SJCRH30 (cell line): ENCODE measurements at regions not wholly inside any gene's neighbourhood (a gene's known extent, or its start where the extent isn't known, plus 50 kb on each side); places are given as distances from the start of the nearest gene placed in this dataset.

Experiments
- DNase-seq, 2 experiments: peaks; one replicate each; pipeline ENCODE4 v3.0.0-alpha.2; 2015 to 2020
- H3K27ac ChIP-seq: fragments of 250-450 bp; sonication (Bioruptor Pico); 2 replicates; pipeline ENCODE4 v1.5.1; 2020; ENCODE audit warnings: mild to moderate bottlenecking, moderate library complexity
- H3K27me3 ChIP-seq: fragments of 250-450 bp; sonication (Bioruptor Pico); 2 replicates; pipeline ENCODE4 v1.5.1; 2020; ENCODE audit warnings: mild to moderate bottlenecking, moderate library complexity
- H3K36me3 ChIP-seq: fragments of 250-450 bp; sonication (Bioruptor Pico); 2 replicates; pipeline ENCODE4 v1.5.1; 2020; ENCODE audit warnings: mild to moderate bottlenecking, moderate library complexity
- H3K4me1 ChIP-seq: fragments of 250-450 bp; sonication (Bioruptor Pico); 2 replicates; pipeline ENCODE4 v1.5.1; 2020; ENCODE audit warnings: mild to moderate bottlenecking, moderate library complexity
- H3K4me3 ChIP-seq: fragments of 250-450 bp; sonication (Bioruptor Pico); 2 replicates; pipeline ENCODE4 v1.5.1; 2020; ENCODE audit warnings: mild to moderate bottlenecking, moderate library complexity
- H3K9me3 ChIP-seq: fragments of 250-450 bp; sonication (Bioruptor Pico); replicated peaks from 2 replicates; pipeline ENCODE4 v1.5.1; 2020; ENCODE audit warnings: mild to moderate bottlenecking, moderate library complexity

DNA sequence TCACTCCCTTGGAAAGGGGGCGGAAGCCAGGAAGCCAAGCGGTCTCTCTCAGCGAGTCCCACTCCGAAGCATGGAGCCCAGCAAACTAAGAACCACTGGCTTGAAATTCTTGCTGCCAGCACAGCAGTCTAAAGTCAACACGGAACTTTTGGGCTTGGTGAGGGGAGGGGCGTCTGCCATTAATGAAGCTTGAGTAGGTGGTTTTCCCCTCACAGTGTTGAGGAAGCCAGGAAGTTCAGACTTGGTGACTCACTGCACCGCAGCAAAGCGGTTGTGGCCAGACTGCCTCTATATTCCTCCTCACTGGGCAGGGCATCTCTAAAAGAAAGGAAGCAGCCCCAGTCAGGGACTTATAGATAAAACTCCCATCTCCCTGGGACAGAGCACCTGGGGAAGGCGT, 665.4 kb upstream of the CBLB start:
- H3K9me3 ChIP-seq: no peaks in the 10 kb centered on the region
- no peaks in the 10 kb centered on the region for H3K27me3 ChIP-seq
- no peak for DNase-seq
- H3K36me3 ChIP-seq: no peaks in the 10 kb centered on the region
- no peak overlapping the region for H3K27ac ChIP-seq
- H3K4me1 ChIP-seq: no peaks in the 10 kb centered on the region
- H3K4me3 ChIP-seq: no peak overlapping the region

GRCh38 chr3:106540743-106541142, 671.9 kb upstream of the CBLB start:
- no peak for DNase-seq
- Histone ChIP-seq H3K27ac (no peak overlapping the region), H3K9me3 (no peaks in the 10 kb centered on the region), H3K4me3 (no peak overlapping the region), H3K4me1 (no peaks in the 10 kb centered on the region), H3K36me3 (no peaks in the 10 kb centered on the region), H3K27me3 (no peaks in the 10 kb centered on the region)

DNA sequence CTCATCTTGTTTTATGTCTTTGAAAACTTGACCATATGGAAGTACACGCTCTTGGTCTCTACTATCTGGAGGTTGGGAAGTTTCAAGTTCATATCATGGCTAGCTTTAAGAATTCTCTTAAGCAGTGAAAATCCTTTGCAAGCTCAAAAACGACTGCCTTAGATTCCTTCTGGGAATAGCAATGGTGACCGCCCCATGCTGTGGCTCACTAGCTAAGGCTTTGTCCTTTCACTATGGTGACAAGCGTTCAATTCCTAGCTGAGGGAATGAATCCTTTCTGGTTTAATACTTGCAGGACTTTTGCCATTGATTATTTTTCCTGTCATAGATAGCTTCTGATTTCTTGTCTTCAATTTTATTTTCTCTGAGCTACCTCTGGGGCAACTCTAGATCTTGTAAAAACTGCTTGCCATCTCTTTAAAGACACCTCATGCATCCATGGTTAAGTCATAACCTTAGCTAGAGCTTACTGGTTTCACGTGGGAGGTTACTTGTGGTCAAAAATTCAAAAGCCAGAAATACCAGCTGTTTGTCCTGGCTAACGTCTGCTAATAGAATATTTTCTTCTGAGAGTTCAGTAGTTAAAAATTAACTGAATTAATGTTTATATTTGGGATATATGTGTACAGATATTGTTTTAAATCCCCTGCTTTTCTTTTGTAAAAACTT, 673.4 kb upstream of the CBLB start:
- no peaks in the 10 kb centered on the region for H3K27me3 ChIP-seq
- DNase-seq: no peak
- H3K4me1 ChIP-seq: no peaks in the 10 kb centered on the region
- no peaks in the 10 kb centered on the region for H3K36me3 ChIP-seq
- H3K9me3 ChIP-seq: no peaks in the 10 kb centered on the region
- H3K27ac ChIP-seq: no peak overlapping the region
- no peak overlapping the region for H3K4me3 ChIP-seq

DNA sequence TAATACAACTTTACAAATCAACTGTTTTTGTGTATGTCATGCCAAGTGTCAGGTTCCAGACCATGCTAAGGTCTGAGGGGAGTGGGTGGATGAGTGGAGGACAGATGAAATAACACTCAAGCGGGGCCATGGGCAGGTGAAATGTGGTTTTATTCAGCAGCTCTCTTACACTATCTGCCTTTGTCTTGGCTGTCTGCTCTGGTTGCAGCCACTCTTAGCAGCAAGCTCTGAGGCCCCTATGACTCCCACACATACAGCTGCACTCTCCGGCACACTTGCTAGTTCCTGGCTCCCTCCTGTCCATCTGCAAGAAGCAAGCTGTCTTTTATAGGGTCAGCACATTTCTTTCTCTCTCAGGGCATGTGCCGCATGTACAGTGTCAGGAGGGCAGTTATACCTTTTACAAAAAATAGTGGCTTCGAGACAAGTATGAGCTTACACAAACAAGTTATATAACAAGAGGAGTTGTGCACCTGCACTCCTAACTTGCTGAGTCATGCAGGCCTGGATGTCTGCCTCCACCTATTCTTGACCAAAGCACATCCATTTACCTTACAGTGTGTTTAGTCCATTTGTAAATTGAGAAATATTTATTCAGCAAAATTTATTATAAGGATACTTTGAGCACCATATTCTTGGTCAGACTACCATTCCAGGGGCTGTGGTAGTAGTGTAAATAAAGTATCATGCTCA, 683.7 kb upstream of the CBLB start:
- H3K27me3 ChIP-seq: no peaks in the 10 kb centered on the region
- no peak overlapping the region for H3K27ac ChIP-seq
- no peaks in the 10 kb centered on the region for H3K4me1 ChIP-seq
- no peaks in the 10 kb centered on the region for H3K9me3 ChIP-seq
- H3K36me3 ChIP-seq: no peaks in the 10 kb centered on the region
- peak in 1 of 2 experiments; percentile 12 for DNase-seq
- H3K4me3 ChIP-seq: no peak overlapping the region

DNA sequence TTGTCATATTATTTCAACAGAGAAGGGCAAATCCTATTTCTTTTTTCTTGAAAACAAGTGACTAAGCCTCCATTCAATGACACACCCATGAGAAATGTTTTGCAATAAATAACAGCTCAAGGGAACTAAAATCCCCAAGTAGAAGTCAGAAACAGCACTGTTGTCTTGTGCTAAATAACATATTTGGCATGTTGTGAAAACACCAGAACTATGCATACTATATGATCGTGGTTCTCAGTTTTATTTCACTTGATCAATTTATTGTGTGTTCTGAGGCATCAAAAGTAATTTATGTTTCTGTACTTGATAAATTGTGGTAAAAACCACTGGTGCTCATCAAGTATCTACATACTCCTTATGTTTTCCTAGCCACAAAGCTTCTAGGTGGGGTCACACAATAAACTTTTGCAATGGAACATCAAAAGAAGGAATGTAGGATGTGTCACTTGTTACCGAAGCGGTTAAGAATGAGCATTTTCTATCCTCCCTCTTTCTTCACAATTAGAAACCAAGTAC, 691.7 kb upstream of the CBLB start:
- H3K4me3 ChIP-seq: no peak overlapping the region
- H3K4me1 ChIP-seq: no peaks in the 10 kb centered on the region
- no peak for DNase-seq
- no peaks in the 10 kb centered on the region for H3K36me3 ChIP-seq
- H3K27ac ChIP-seq: no peak overlapping the region
- H3K9me3 ChIP-seq: no peaks in the 10 kb centered on the region
- no peaks in the 10 kb centered on the region for H3K27me3 ChIP-seq

DNA sequence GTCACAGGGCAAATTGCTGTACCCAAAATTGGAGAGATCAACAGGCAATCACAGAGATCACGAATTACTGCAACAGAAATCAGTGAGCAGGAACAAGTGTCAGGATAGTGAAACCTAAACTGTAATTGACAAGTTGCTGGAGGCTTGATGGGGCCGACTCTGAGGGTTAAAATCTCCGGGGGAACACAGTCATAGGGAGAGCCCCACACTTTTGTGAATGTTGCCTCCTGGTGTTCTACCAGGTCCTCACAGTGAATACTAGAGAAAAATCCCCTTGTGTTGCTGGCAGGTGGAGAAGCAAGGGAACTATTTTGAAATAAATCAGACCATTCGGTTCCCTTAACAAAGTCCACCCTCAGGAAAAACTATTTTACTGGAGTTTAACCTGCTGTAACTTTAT, 697.5 kb upstream of the CBLB start:
- no peak overlapping the region for H3K4me3 ChIP-seq
- H3K36me3 ChIP-seq: no peaks in the 10 kb centered on the region
- H3K9me3 ChIP-seq: no peaks in the 10 kb centered on the region
- H3K27me3 ChIP-seq: no peaks in the 10 kb centered on the region
- H3K4me1 ChIP-seq: no peaks in the 10 kb centered on the region
- H3K27ac ChIP-seq: no peak overlapping the region
- no peak for DNase-seq

DNA sequence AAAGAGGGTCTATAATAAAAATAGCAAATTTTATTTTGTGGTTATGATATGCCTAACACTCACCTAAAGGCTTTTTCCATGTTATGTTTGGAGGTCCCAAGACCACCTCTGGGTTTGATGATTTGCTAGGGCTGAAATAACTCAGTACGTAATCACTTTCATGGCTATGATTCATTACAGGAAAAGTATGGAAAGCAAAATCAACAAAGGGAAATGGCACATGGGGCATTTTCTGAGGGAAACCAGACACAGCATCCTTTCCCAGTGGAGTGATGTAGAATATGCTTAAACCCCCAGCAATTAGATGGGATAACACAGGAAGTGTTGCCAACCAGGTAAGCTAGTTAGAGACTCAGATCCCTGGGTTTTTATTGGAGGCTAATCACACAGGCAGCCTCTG, 701.6 kb upstream of the CBLB start:
- Histone ChIP-seq H3K4me1 (no peaks in the 10 kb centered on the region), H3K27me3 (no peaks in the 10 kb centered on the region), H3K36me3 (no peaks in the 10 kb centered on the region), H3K27ac (no peak overlapping the region), H3K4me3 (no peak overlapping the region), H3K9me3 (no peaks in the 10 kb centered on the region)
- no peak for DNase-seq

GRCh38 chr3:106573605-106574004, 704.8 kb upstream of the CBLB start:
- no peaks in the 10 kb centered on the region for H3K4me1 ChIP-seq
- H3K27ac ChIP-seq: no peak overlapping the region
- no peak overlapping the region for H3K4me3 ChIP-seq
- no peaks in the 10 kb centered on the region for H3K36me3 ChIP-seq
- no peaks in the 10 kb centered on the region for H3K9me3 ChIP-seq
- no peak for DNase-seq
- no peaks in the 10 kb centered on the region for H3K27me3 ChIP-seq

DNA sequence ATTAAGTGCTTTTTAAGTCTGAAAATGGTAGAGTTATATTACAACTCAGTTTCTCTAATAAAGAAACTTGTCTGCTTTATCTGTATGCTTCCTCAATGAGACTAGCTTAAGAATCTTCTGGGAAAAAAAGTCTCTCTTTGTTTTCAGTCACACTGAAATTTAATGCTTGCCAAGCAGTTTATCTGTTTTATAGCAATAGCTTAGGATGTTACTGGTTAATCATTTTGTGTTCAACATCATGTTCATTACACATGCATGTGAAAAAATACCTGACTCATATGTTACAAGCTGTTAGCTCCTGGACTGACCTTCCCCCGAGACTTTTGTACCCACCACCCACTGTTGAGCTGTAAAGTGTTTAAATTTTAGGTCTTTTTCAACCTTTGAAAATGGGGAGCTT, 706.2 kb upstream of the CBLB start:
- no peaks in the 10 kb centered on the region for H3K27me3 ChIP-seq
- no peaks in the 10 kb centered on the region for H3K4me1 ChIP-seq
- H3K9me3 ChIP-seq: no peaks in the 10 kb centered on the region
- no peaks in the 10 kb centered on the region for H3K36me3 ChIP-seq
- DNase-seq: no peak
- H3K27ac ChIP-seq: no peak overlapping the region
- H3K4me3 ChIP-seq: no peak overlapping the region

DNA sequence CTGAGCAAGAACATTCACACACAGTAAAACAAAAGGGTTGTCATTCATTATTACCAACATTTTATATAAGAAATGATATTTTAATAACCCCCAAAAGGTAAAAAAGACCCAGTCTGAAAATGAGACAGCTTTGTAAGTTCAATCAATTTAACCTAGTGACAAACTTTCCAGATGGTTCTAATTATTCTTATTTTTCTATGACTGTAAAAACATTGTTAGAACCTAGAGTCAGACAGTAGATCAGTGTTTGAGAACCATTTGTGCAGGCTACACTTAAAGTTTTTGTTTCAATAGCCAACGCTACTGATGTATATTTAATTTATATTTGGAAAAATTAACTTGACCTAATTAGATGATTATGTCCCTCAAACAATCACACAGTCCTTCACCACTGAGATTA, 708.4 kb upstream of the CBLB start:
- H3K4me1 ChIP-seq: no peaks in the 10 kb centered on the region
- no peaks in the 10 kb centered on the region for H3K27me3 ChIP-seq
- no peak for DNase-seq
- H3K4me3 ChIP-seq: no peak overlapping the region
- no peaks in the 10 kb centered on the region for H3K36me3 ChIP-seq
- no peaks in the 10 kb centered on the region for H3K9me3 ChIP-seq
- H3K27ac ChIP-seq: no peak overlapping the region

- H3K9me3 ChIP-seq: no peaks in the 10 kb centered on the region
- no peaks in the 10 kb centered on the region for H3K36me3 ChIP-seq
- H3K4me3 ChIP-seq: no peak overlapping the region
- no peak for DNase-seq
- H3K4me1 ChIP-seq: no peaks in the 10 kb centered on the region
- H3K27ac ChIP-seq: no peak overlapping the region
- H3K27me3 ChIP-seq: no peaks in the 10 kb centered on the region
These were observed 710.1 kb upstream of the CBLB start for GRCh38 chr3:106578911-106579310.

DNA sequence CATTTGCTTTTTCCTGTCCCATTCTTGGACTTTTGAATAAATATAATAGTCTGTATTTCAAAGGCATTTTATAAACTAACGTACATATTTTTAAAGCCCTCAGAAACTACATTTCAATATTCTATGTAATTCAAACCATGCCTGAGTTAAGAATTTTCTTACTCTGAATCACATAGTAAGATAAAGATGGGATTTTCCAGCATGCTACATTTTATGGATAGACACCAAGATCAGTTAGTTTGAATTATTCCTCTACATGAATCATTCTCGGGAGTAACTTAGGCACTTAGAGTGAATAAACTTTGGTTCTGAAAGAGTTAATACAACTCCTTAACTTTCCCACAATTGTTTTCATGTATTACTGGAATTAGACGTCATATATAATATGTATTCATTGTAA, 713.3 kb upstream of the CBLB start:
- Histone ChIP-seq H3K36me3 (no peaks in the 10 kb centered on the region), H3K4me3 (no peak overlapping the region), H3K27ac (no peak overlapping the region), H3K9me3 (no peaks in the 10 kb centered on the region), H3K27me3 (no peaks in the 10 kb centered on the region), H3K4me1 (no peaks in the 10 kb centered on the region)
- DNase-seq: no peak

GRCh38 chr3:106587551-106587950, 718.7 kb upstream of the CBLB start:
- H3K4me3 ChIP-seq: no peak overlapping the region
- H3K4me1 ChIP-seq: no peaks in the 10 kb centered on the region
- no peak overlapping the region for H3K27ac ChIP-seq
- no peaks in the 10 kb centered on the region for H3K36me3 ChIP-seq
- no peaks in the 10 kb centered on the region for H3K27me3 ChIP-seq
- DNase-seq: no peak
- no peaks in the 10 kb centered on the region for H3K9me3 ChIP-seq

- Histone ChIP-seq H3K9me3 (no peaks in the 10 kb centered on the region), H3K4me3 (no peak overlapping the region), H3K27me3 (no peaks in the 10 kb centered on the region), H3K36me3 (no peaks in the 10 kb centered on the region), H3K4me1 (no peaks in the 10 kb centered on the region), H3K27ac (no peak overlapping the region)
- DNase-seq: no peak
These were observed 719.9 kb upstream of the CBLB start for GRCh38 chr3:106588739-106589138.

DNA sequence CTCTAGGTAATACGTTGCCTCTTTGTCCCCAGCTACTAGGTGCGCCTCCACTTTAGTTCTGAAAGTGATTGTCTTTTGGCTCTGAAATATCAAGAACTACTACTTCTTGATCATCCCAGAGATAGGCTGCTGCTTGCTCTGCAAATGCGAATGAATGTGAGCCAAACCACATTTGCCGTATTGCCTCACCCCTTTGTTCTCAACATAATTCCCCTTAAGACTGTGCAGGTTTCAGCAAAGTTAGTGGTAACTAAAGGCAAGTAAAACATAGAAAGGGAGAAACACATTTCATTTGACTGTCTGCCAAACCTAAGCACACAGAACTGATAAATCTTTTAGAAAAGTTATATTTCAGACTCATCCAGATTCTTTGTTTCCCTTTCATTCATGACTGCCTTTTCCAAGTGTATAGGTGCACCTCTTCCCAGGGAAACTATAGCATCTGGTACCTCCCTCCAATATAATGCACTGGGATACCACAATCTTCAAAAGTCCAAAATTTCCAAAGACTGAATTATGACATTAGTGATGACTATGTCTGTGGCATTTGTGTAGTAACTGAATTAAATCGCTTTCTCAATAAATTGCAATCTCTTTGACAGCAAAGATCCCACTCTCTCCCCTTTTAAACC, 720.6 kb upstream of the CBLB start:
- Histone ChIP-seq H3K4me3 (no peak overlapping the region), H3K27ac (no peak overlapping the region), H3K36me3 (no peaks in the 10 kb centered on the region), H3K27me3 (no peaks in the 10 kb centered on the region), H3K4me1 (no peaks in the 10 kb centered on the region), H3K9me3 (no peaks in the 10 kb centered on the region; the same call in 1 of the 2 replicates)
- no peak for DNase-seq
